Right ventricle myocardium inferior (tissue), 1 donor: ENCODE measurements at regions not wholly inside any gene's neighbourhood (a gene's known extent, or its start where the extent isn't known, plus 50 kb on each side); places are given as distances from the start of the nearest gene placed in this dataset.

Experiments used
- ATAC-seq: fragments of 200-7000 bp; cut with Tn5 transposase; one replicate; pipeline ENCODE4 v1.9.1; 2020; ENCODE audit warnings: mild to moderate bottlenecking, moderate library complexity
- DNase-seq: peaks from one replicate; pipeline ENCODE4 v3.0.0; 2021; ENCODE audit errors: missing footprints
- intact Hi-C: fragments of 100-400 bp; cut with DNase I; formaldehyde crosslinking; loops from one replicate; pipeline ENCODE4 v1.11.0; 2022
- donor health status: DM: no; HTN: yes; CAD: no; lungs with severe emphysema.

DNA sequence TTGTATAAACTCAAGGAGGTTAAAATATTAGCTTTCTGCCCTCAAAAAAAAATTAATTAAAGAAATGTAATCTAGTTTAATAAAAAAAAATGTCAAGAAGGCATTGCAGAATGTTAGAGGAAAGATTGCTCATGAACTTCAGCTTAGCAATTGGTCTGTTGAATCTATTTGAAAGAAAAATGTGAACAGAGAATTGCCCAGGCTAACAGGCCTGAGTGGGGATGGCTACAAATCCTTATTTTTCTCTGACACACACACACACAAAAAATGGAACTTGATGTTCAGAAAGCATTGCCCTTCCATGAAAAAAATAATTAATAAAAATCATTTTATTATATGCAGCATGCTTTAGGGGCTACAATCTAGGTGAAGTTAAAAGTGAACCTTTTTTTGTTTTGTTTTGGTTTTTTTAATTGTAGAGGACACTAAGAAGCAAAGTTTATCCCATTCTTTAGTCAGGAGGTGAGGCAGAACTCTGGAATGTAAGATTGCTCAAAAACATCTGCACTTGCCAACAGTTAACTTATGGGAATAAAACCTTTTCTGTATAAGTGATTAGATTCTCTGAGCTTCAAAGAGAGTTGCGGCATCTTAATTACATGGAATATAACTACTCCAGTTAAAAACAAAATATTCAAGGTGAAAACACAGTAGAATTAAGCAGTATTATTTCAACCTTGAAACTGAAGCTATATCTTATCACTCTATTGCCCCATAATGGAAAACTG, 658.5 kb upstream of the ADGRL2 start:
- intact Hi-C loops, result no loop called here
- no peak for DNase-seq
- ATAC-seq, result no peak

DNA sequence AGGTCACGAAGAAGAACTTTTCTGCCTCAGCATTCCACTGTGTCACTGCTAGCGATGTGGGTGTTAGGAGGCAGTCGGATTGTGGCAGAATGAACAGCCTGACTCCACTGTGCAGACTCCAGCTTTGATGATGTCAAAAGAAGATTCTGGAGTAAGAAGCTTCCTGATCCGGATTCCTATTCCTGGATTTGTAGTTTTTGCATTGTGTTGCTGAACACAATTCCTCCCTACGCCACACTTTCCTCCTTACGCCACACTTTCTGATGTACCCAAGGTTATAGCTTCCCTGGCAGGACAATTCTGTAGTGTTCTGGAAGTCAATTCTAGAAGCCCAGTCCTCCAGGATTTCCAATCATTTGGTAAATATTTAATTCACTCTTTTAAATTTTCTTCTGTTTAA, 665.2 kb upstream of the ADGRL2 start:
- DNase-seq (no peak), ATAC-seq (no peak)
- intact Hi-C loops, result no loop called here

DNA sequence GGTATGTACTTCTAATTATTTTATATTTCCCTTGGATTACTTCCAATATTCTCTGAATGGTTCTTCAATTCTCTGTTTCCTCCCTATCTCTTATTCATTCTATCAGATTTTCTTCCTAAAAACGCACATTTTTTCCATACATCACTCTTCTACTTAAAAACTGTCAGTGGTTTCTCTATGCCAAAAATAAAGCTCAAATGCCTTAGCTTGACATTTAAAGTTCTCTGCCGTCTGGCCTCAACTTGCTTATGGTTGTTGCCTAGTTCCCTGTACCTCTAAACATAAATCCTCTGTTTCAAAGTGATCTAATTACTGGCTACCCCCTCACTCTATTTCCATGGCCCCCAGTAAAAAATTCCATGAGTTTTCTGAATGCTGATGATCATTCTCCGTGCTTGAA, 671.0 kb upstream of the ADGRL2 start:
- DNase-seq (no peak), ATAC-seq (no peak)
- intact Hi-C loops, result no loop called here

- intact Hi-C loops, result no loop called here
- ATAC-seq (no peak), DNase-seq (no peak)
These were observed 671.4 kb upstream of the ADGRL2 start for GRCh38 chr1:81129366-81129765.

- DNase-seq (no peak), ATAC-seq (no peak)
- intact Hi-C loops, result no loop called here
These were observed 672.7 kb upstream of the ADGRL2 start for GRCh38 chr1:81128079-81128478.

DNA sequence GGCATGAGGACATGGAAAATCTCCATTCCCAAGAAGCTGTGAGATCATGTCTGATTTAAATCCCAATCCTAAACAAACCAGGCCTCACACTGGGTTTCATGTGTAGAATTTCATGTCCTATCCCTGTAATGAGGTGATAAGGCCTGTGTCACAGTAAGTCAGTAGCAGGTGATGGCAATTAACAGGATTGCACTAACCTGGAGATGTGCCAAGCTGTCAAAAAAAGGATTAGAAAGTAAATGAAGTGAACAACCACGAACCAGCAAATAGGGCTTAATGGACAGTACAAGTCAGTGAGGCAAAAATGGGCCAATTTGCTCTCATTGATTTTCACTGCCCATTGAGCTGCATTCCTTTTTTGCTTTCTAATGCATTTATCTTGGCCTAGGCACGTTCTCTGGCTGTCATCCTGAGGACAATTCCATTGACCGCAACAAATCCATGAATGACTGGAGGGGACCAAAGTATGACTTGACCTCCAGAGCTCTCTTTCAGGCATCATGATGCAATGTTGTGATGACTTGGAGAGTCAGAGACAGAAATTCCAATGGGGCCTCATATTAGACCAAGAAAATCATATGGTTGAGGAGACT, 673.6 kb upstream of the ADGRL2 start:
- DNase-seq (no peak), ATAC-seq (no peak)
- intact Hi-C loops, result no loop called here

- DNase-seq, result no peak
- intact Hi-C loops, result no loop called here
- no peak for ATAC-seq
These were observed 675.1 kb upstream of the ADGRL2 start for GRCh38 chr1:81125672-81126071.

DNA sequence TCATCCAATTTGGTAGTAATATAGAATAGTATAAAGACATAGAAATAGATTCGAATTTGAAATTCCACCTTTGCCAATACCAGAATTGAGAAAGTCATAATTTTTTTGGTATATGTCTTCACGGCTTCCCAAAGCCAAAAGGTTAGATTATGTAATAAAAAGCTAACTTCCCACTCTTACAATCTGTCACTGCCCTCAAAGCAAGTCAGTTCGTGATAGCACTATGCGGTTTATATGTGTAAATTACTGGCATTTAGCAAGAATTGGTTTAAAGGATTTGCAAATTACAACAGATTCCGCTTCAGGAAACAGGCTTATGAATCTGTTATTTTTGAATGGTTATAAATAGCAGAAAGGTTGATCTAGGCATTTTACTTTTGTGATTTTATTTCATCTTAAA, 679.4 kb upstream of the ADGRL2 start:
- ATAC-seq (no peak), DNase-seq (no peak)
- intact Hi-C loops, result no loop called here

DNA sequence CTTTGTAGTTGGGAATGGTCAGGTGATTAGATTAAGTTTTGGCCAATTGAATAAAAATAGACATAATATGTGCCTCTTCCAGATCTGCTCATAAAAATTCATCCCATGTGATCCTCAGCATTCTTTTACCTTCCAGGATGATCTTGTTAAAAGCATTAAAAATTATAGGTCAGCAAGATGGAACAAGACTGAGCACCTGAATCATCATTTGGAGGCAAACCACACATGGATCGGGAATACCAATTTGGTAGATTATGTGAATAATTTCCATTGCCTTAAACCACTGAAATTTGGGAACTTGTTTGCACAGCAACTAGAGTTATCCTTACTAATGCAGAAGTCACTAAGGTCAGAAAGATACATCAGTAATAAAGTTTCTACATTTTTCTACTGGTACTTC, 681.4 kb upstream of the ADGRL2 start:
- intact Hi-C loops, result no loop called here
- no peak for ATAC-seq
- no peak for DNase-seq

DNA sequence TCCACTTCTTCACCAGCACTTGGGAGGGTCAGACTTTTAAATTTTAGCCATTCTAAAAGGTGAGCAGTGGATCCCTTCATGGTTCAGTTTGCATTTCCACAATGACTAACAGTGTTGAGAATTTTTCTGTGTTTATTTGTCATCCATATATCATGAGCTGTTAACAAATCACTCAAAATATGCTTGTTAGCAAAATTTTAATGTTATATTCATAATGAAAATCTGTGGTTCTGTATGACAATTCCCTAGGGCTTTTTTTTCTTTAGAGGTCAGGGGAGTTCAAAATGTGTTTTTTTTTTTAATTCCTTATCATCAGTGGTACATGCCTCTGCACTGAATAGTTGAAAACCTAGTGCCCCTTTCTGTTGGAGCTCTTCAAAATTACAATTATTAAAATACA, 682.2 kb upstream of the ADGRL2 start:
- ATAC-seq (no peak), DNase-seq (no peak)

DNA sequence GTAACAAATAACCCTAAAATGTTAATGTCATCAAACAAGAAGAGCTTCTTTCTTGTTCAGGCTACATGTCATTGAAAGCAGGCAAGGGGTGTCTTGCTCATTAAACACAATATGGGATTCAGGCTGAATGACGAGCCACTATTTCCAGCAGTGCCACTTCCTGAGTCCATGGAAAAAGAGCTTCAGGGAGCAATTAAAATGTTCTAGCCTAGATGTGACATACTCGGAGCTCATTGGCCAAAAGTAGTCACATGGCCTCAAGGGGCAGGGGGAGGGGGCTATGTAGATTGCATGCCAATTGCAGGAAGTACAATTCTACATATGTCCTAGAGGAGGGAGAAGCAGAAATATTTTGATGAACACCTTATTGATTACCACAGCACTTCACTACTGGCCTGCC, 685.3 kb upstream of the ADGRL2 start:
- no peak for DNase-seq
- no peak for ATAC-seq
- intact Hi-C loops, result no loop called here

More for the DNA sequence above, 682.2 kb upstream of the ADGRL2 start:
- intact Hi-C loops, result no loop called here

- DNase-seq (no peak), ATAC-seq (no peak)
- intact Hi-C loops, result no loop called here
These were observed 686.5 kb upstream of the ADGRL2 start for GRCh38 chr1:81114191-81114590.

GRCh38 chr1:81113688-81114087, 687.0 kb upstream of the ADGRL2 start:
- ATAC-seq, result no peak
- intact Hi-C loops, result no loop called here
- DNase-seq, result no peak

- ATAC-seq (no peak), DNase-seq (no peak)
- intact Hi-C loops, result no loop called here
These were observed 688.9 kb upstream of the ADGRL2 start for GRCh38 chr1:81111818-81112217.

DNA sequence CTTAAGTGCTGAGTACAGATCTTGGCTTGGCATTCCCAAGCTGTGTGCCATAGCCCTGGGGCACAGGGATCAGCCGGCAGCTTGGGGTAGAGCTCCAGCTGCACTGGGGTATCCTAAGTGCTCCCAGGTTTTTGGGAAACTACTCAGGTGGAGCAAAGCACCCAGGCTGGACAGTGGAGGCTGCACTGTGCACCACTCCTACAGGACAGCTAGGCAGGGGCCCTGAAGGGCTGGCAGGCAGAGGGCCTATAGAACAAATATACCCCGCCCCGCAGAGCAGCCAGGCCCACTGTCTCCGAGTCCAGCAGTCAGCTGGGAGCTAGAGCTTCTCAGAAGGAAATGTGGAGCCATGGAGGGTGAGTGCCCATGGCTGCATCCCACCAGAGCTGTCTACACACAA, 691.7 kb upstream of the ADGRL2 start:
- intact Hi-C loops, result no loop called here
- no peak for ATAC-seq
- DNase-seq, result no peak

- ATAC-seq (no peak), DNase-seq (no peak)
- intact Hi-C loops, result no loop called here
These were observed 702.9 kb upstream of the ADGRL2 start for GRCh38 chr1:81097860-81098259.

GRCh38 chr1:81073580-81073979, 727.2 kb upstream of the ADGRL2 start:
- intact Hi-C loops, result no loop called here
- DNase-seq (no peak), ATAC-seq (no peak)

DNA sequence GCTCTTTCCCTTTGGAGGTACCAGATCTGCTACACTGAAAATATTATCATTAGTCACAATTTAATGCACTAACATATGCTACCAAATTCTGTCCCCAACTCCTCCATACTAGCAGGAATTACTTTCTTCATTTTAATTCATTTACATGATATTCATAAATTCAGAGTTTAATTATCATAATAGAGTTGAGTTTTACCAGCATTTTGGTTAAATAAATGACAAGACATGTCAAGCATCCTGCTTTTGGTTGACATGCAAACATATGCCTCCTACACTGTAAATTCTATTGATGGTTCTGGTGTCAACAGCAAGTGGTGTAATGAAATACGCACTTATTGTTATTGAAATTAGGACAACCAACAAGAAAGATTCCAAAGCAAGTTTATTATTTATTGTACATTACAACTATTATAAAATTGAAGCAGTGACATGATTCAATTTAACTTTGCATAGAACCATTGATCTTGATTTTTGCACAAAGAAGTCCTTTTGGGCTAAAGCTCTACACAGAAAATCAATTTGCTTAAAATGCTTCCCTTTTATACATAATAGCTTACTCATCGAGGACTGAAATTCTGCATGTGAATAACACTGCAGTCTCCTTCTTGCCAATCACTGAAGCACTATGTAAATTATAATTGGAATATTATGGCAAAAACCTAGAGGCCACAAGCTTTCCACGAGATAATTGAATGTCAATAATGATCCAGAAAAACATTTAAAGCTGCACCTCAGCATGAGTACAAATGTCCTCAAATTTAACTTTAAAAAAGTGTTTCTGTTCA, 728.6 kb upstream of the ADGRL2 start:
- DNase-seq (no peak), ATAC-seq (no peak)
- intact Hi-C loops, result no loop called here

DNA sequence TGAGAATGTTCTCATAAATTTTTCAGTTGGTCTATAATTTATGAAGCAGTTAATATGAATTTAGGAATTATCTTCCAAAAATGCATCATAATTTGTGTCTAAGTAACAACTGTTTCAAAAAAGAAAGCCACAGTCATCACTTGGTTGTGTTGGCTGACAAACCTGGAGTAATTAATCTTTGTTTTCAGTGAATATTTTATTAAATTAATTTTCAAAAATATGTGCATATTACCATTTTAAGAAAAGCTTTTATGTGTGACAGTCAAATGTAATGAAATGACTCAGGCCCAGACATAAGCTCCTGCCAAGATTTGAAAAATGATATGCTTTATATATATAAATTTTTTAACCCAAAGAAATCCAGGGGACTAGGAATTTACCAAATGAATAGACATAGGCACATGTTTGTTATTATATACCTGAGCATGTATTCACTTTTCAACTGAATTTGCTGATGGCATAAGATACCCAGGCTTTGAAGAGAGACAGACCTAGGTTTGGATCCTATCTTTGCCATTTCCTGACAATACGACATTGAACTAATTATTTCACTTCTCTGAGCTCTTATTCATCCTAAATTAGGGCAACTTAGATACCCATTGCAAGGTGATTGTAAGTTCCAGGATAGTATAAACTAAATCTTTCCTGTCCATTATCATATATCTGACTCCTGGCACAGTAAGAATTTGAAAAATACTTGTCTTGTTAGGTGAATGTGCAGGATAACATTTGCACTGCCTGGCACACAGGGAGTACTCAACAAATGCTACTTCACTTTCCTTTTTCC, 729.5 kb upstream of the ADGRL2 start:
- DNase-seq, result no peak
- intact Hi-C loops, result no loop called here
- ATAC-seq, result no peak

DNA sequence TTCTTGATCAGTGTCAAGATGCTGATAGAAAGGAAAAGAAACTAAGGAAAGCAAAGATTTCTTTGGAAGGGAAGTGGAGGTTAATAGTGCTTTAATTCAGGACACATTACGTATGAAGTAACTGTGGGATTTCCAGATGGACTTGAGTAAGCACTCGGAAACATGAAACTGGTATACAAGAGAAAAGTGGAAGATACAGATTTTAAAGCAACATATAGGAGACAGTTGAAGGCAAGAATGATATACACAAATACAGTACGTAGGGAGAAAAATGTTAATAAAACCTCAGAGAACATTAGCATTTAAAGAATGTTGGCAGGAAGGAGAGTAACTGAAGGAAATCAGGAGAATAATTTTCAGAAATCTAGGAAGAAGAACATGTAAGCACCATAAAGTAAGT, 730.9 kb upstream of the ADGRL2 start:
- intact Hi-C loops, result no loop called here
- DNase-seq (no peak), ATAC-seq (no peak)
